ENCODE measurements at regions not wholly inside any gene's neighbourhood (a gene's known extent, or its start where the extent isn't known, plus 50 kb on each side); places are given as distances from the start of the nearest gene placed in this dataset.

DNA sequence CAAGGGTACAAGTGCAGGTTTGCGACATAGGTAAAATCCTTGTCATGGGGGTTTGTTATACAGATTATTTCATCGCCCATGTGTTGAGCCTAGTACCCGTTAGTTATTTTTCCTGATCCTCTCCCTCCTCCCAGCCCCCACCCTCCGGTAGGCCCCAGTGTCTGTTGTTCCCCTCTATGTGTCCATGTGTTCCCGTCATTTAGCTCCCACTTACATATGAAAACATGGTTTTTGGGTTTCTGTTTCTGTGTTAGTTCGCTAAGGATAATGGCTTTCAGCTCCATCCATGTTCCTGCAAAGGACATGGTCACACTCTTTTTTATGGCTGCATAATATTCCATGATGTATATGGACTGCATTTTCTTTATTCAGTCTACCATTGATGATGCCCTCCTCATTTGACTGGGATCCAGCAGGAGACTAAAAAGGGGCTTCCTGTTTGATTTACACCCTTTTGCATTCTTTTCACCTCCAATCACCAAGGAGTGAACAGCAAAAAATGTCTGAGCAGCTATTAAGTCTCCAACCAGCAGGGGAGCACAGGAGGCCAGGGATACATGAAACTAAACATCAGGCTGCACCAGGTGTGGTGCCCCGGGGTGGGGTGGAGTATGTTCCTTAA is 188.2 kb downstream of the SKIDA1 start:
- intact Hi-C loops (cut with DNase I) = no loop called here
- DNase-seq = no peak
- ATAC-seq (ENCODE audit: poor library complexity) = peak; percentile 9

DNA sequence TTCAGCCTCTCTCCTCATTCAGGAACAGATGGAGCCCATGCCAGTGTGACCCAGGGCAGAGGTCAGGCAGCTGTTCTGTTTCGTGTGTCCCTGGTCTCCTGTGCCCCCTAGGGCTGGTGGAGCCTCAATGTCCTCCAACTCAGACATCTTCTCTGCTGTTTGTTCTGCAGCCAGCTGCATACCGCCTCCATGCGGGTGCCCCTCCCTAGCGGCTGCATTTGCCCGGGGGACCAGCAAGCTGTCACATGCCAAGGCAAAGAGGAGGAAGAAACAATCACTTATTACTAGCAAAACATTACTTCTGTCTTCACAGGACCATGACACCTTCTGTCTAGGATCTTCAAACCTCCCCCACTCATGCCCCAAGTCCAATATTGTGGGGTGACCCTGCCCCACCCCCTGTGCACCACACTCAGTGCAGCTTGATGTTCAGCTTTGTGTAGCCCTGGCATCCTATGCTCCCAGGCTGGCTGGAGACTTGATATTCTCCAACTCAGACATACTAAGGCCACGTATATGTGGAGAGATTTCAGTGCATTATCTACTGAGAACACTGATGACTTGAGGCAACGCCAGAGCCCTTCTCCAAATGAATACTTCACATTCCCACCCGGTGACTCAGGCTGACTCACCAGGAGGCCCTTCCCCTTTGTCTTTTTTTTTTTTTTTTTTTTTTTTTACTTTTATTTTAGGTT is 188.9 kb downstream of the SKIDA1 start:
- ATAC-seq (ENCODE audit: poor library complexity) = peak; percentile 88
- peak; percentile 56 for DNase-seq
- intact Hi-C loops (cut with DNase I) = no loop called here

DNA sequence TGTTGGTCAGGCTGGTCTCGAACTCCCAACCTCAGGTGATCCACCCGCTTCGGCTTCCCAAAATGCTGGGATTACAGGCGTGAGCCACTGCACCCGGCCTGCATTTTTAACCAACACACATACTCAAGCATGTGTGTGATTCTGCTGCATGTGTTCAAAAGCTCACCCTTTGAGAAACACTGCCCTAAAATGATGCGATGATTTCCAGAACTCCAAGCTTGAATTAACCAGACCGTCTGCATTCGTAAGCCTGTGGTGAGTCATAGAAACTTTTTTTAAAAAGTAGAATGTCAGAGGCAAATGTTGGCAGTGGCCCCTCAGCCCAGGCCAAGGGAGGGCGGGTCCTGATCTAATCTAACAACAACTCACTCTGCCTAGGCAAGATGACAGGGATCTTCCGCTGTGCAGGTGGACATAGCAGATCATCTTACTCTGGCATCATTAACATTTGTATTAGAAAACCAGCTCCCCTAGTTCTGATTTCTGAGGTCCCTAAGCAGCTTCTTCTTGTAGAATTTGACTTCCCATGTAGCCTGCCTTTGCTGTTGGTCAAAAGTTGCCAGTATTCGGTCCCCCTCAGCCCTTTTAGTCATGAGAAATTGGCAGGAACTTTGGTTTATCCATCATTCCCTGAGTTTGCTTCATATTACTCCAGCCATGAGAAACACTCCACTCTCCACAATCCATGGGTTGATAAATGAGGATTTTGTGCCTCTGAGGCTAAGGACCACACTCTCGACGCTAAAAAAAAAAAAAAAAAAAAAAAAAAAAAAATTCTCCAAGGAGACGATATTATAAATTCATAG is 190.4 kb downstream of the SKIDA1 start:
- peak; percentile 49 for ATAC-seq (ENCODE audit: poor library complexity)
- intact Hi-C loops (cut with DNase I) = no loop called here
- peak; percentile 70 for DNase-seq

DNA sequence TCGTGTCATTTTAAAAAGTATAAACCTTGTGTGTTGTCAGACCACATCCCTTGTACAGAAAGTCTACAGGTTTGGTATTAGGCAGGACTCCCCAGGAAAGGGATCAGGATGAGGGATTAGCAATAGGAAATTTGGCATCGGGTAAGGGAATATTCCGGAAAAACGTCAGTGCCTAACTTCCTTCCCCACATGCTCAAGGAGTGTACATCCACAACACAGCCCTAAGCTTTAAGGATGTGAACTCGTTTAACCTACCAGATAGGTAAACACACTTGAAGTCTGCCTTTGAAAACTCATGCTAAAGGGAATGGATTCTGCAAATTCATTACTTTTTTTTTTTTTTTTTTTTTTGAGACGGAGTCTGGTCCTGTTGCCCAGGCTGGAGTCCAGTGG is 194.9 kb downstream of the SKIDA1 start:
- intact Hi-C loops (cut with DNase I) = no loop called here
- ATAC-seq (ENCODE audit: poor library complexity) (peak; percentile 34), DNase-seq (no peak)

DNA sequence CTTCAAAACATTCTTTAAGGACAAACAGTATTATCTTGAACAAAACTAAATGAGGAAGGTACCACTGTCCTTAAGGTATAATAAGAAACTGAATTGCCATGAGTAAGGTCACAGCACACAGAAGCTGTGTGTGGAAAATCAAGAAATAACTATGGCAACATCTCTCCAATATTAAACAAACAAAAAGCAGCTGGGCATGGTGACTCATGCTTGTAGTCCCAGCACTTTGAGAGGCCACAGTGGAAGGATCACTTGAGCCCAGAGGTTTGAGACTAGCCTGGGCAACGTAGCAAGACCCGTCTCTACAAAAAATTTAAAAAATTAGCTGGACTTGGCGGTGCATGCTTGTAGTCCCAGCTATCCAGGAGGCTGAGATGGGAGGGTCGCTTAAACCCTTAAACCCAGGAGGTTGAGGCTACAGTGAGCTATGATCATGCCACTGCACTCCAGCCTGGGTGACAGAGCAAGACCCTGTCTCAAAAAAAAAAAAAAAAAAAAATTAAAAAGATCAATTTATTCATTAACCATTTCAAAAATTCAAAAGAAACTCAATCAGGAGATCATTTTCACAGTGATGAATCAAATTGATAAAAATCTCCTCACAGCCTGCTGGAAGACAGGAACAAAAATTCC is 195.4 kb downstream of the SKIDA1 start:
- no peak for DNase-seq
- intact Hi-C loops (cut with DNase I) = no loop called here
- ATAC-seq (ENCODE audit: poor library complexity) = peak; percentile 45

DNA sequence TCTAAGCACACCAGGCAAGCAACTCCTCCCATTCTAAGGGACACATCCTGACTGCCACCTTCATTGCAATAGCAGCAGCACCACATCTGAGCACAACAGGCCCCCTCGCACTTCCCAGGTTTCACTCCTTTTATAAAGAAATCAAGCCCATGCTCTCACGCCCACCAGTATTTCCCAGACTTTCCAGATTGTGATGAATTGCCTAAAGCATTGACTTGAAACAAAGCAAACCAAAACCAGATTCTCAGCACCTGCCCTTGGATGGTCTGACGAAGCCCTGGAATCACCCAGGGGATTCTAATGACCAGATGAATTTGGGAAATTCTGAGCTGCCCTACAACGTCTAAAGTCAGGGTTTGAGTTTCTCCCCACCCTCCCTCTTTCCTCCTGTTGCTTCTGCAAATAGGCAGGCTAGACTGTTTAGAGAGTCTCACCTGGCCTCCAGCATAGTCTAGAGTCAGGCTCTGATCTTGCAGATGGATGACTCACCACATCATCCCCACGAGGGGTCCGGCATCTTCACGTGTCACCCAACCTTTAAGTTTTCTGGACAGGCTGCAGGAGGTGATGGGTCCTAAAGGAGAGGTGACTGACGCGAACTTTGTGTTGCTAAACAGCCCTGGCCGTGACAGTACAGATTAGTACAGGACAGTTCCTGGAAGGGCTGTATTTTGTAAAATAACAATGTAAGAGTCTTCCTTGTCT is 198.0 kb downstream of the SKIDA1 start:
- ATAC-seq (ENCODE audit: poor library complexity) (no peak), DNase-seq (no peak)
- intact Hi-C loops (cut with DNase I) = no loop called here

DNA sequence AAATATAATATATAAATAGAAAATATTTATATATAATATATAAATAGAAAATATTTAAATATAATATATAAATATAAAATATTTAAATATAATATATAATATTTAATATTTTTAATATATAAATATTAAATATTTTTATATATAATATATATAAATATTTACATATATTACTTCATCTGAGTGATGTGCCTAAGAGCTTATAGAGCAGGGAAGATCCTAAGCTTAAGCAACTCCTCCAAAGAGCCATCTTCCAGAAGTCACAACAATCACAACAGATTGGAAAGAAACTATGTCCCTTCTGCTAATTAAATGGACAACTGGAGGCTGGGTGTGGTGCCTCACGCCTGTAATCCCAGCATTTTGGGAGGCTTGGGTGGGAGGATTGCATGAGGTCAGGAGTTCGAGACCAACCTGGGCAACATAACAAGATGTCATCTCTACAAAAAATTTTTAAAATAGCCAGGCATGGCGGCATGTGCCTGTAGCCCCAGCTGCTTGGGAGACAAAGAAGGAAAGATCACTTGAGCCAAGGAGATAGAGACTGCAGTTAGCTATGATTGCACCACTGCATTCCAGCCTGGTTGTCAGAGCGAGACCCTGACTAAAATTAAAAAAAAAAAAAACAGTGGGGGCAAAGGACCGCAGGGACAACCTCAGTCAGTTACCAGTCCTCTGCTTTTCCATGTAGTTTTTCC is 198.7 kb downstream of the SKIDA1 start:
- ATAC-seq (ENCODE audit: poor library complexity) (no peak), DNase-seq (no peak)
- intact Hi-C loops (cut with DNase I) = no loop called here

DNA sequence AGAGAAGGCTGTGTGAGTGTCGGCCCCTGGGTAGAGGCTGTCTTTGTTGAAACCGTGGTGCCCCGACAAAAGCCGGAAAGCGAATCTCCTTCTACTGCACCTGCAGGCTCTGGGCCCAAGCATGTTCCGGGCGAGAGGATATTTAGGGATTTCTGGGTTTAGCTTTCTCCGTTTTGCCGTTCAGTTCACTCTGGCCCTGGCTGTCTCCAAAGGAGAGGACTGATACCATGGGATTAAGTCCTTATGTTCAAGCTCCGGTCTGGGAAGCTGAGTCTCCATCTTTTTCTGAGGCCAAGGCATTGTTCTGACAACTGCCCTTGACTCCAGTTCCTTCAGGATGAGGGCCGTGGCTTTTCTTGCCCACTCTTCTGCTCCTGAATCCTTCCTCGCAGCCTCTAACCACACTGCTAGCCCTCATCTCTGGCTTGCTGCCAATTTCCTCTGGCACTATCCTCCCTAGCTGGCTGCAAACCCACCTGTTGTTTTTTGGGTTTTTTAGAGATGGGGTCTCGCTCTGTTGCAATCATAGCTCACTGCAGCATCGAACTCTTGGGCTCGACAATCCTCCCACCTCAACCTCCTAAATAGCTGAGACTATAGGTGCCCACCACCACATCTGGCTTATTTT is 206.8 kb downstream of the SKIDA1 start:
- intact Hi-C loops (cut with DNase I) = no loop called here
- ATAC-seq (ENCODE audit: poor library complexity) = no peak
- DNase-seq = no peak

DNA sequence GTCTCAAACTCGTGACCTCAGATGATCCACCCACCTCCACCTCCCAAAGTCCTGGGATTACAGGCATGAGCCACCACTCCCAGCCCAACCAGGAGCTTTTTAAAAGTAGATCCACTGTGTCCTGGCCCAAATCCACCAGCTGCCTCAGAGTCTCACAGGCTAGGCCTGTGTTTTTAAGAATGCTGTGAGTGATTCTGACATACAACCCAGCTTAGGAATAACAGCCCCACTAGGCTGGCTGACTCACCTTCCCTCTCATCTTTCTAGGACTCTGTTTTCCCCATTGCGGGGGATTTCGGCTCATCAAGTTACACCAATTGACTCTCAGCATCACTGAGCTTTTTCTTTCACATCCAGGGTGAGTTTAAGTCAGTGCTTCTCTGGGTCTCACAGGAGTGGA is 207.6 kb downstream of the SKIDA1 start:
- ATAC-seq (ENCODE audit: poor library complexity) (no peak), DNase-seq (no peak)
- intact Hi-C loops (cut with DNase I) = no loop called here

DNA sequence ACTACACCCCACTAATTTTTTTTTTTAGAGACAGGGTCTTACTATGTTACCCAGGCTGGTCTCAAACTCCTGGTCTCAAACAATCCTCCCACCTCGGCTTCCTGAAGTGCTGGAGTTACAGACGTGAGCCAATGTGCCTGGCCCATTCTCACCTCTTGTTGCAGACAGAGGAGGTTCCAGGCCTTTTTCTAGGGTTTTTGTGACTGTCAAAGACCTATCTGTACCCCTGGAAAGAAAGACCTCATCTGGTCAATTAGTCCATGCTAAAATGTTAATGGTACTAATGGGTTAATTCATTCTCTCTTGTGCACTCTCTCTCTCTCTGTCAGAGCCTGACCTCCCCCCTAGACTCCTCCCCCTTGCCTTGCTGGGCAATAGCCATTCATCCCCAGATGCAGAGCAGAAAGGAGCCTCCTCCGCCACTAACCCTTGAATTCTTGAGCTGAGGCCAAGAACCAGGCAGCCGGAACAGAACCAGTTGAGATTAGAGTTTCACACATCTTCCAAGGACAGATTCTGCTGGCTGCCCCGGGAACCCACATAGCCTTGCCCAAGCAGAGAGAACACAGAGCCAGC is 209.7 kb downstream of the SKIDA1 start:
- peak; percentile 81 for DNase-seq
- intact Hi-C loops (cut with DNase I) = no loop called here
- peak; percentile 97 for ATAC-seq (ENCODE audit: poor library complexity)

DNA sequence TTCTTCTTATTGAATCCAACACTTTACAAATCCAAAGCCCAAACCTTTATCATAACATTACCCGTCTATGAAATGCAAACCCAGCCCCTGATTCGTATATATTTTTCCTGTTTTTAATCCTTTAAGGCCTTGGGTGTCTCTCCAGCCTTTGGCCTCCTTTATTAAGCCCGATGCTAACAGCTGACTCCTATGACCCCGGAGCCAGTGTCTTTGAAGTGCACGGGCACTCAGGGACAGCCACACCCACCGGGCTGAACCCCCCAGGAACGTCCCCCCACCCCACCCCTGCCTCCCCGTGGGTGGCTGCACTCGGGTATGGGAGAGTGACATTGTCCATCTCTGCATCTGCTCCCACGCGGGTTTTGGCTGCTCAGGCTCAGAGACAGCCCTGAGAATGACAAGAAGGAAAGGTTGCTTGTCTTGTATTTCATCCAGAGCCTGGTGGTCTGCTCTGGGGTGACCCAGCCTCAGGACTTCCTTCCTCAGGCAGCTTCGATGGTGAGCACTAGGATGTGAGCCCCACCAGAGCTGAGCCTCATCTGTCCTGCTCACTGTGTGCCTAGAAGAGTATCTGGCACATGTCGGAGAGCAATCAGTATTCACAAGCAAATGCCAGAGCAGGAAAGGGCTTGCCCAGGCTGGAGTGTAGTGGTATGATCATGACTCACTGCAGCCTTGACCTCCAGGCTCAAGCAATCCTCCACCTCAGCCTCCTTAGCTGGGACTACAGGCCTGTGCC is 210.4 kb downstream of the SKIDA1 start:
- intact Hi-C loops (cut with DNase I) = no loop called here
- ATAC-seq (ENCODE audit: poor library complexity) (peak; percentile 57), DNase-seq (no peak)

DNA sequence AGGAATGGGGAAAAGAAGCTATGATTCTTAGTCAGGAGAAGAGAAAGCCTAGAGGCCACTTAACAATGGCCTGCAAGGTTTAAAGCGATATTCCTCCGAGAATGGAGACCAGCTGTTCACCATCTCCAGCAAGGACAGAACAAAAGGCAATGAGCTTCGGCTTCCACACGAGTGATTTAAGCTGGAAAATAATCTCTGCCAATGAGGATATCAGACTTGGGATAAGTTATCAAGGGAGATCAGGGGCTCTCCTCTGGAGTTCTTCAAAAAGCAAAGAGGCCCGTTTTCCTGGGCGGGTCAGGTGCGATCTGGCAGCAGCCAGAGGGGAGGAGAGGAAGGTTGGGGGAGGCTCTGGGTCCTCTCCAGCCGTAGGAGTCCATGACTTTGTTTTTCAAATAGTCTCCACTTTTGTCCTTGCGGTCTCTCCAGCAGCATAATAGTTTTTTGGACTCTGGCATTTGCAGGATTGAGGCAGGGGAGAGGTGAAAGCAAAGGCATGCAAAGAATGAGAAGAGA is 211.3 kb downstream of the SKIDA1 start:
- no peak for ATAC-seq (ENCODE audit: poor library complexity)
- no peak for DNase-seq
- intact Hi-C loops (cut with DNase I) = no loop called here

DNA sequence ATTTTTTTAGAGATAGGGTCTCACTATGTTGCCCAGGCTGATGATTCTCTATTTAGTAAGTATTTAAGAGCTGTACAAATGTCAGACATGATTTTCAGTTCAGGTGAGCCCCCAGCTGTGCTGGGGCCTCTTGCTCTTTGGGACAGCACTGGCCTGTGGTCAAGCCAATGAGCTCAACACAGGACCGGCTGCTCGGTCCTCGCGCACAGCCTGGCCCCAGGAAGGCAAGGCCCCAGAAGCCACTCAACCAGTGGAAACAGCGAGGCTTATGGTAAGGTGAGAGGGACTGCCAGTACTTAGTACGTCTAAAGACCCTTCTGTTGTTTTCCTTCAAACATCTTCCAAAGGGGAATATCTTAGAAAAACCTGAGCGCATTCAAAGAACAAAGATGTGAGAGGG is 211.8 kb downstream of the SKIDA1 start:
- intact Hi-C loops (cut with DNase I) = no loop called here
- no peak for ATAC-seq (ENCODE audit: poor library complexity)
- no peak for DNase-seq

DNA sequence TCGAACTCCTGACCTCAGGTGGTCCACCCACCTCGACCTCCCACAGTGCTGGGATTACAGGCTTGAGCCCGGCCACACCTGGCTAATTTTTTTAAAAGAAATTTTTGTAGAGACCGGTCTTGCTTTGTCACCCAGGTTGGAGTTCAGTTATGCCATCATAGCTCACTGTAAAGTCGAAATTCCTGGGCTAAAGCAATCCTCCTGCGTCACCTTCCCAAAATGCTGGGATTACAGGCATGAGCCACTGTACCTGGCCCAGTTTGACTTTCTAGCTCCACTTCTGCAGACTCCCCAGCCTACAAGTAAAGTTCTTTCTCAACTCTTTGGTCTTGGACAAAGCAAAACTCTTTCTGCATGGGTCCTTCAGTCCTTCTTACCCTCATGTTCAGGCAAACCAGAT is 214.1 kb downstream of the SKIDA1 start:
- no peak for ATAC-seq (ENCODE audit: poor library complexity)
- intact Hi-C loops (cut with DNase I) = no loop called here

DNA sequence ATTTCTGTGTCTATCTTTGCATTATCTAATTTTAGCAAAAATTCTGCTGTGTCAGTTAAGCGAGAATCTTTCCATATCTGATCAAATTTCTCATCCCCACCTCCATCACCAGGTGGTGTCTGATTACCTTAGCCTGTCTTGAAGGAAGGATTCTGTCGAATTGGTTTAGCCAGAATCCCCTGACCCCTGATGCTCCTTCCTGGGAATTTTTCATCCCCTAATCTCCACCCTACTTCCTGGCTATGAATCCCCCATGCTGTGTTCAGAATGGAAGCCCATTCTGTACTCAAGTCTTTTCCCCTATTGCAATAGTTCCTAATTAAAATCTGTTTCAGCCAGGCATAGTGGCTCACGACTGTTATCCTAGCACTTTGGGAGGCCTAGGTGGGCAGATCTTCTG is 216.1 kb downstream of the SKIDA1 start:
- intact Hi-C loops (cut with DNase I) = no loop called here
- no peak for DNase-seq
- ATAC-seq (ENCODE audit: poor library complexity) = no peak

More for the DNA sequence above, 214.1 kb downstream of the SKIDA1 start:
- DNase-seq = no peak

DNA sequence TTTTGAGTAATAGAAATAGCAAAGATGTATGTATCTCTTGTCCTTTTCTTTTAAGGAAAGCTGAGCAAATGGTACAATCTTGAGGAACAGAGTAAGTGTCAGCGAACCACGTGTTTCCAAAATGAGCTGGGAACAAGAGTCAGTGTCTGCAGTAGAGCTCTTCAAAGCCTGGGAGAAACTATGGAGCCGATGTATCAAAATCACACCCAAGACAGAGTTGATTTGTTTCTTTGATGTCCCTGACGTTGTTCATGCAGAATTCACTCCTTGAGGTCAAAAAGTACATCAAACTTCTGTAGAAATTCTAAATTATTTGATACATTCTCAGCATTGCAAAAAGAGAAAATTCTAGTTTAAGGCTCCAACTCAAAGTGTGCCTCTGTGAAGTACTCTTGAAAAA is 216.5 kb downstream of the SKIDA1 start:
- intact Hi-C loops (cut with DNase I) = no loop called here
- no peak for DNase-seq
- ATAC-seq (ENCODE audit: poor library complexity) = no peak

DNA sequence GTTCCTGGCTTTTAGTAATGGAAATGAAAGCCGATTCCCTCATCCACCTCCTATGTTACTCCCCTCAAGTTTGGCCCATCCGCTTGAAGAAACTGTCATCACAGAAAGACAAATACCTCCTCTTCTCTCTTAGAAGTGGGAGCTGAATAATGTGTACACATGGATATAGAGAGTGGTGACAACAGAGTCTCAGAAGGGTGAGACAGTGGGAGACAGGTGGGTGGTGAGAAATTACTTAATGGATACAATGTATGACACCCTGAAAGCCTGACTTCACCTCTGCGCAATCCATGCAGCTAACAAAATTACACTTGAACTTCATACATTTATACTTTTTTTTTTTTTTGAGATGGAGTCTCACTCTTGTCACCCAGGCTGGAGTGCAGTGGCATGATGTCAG is 217.5 kb downstream of the SKIDA1 start:
- DNase-seq (no peak), ATAC-seq (ENCODE audit: poor library complexity) (no peak)
- intact Hi-C loops (cut with DNase I) = no loop called here

Data from Right ventricle myocardium superior (tissue), 1 donor.